HG03025 (cell line): ENCODE measurements at regions not wholly inside any gene's neighbourhood (a gene's known extent, or its start where the extent isn't known, plus 50 kb on each side); places are given as distances from the start of the nearest gene placed in this dataset.

Experiments
- ATAC-seq: cut with Tn5 transposase; IDR thresholded peaks from one replicate; pipeline ENCODE4 v1.9.1; 2021; ENCODE audit warnings: mild to moderate bottlenecking, moderate library complexity; ENCODE audit not compliant: unreplicated experiment, low FRiP score

GRCh38 chr20:12762725-12763124, 246.0 kb upstream of the SPTLC3 start:
- ATAC-seq: no peak

DNA sequence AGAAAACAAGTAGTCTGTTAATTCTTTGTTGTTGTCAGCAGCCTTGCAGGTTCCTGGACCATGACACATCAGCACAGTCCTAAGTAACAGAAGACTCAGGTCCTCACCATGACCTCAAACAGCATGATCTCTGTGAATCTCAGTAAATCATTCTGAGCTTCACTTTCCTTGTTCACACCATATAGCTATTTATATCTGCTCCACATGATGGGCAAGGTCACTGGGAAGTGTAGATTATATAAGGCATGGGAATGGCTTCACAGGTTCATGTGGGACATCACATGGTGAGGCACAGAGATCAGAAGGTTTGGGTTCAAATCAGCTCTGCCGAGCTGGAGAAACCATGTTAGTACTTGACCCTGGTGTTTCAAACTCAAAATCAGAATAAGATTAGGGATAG, 245.4 kb upstream of the SPTLC3 start:
- no peak for ATAC-seq

- ATAC-seq: no peak
Measured at GRCh38 chr20:12764053-12764452, 244.7 kb upstream of the SPTLC3 start.

DNA sequence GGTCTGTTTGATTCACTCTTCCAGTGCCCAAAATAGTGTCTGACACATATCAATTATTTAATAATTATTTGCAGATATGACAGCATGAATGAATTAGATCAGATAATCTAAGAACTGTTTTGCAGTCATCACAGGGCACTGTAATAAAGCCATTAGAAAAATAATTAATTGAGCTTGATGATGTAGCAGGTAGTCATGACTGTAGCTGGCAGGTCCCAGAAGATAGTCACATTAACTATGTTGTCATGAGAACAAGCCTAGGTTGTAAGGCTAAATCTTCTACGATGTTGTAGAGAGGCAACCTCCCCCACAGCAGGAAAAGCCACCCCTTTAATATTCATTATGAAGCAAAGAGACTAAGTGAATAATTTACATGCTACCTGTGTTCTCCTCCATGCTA, 243.9 kb upstream of the SPTLC3 start:
- ATAC-seq: no peak

- ATAC-seq: no peak
Measured at GRCh38 chr20:12773936-12774335, 234.8 kb upstream of the SPTLC3 start.

DNA sequence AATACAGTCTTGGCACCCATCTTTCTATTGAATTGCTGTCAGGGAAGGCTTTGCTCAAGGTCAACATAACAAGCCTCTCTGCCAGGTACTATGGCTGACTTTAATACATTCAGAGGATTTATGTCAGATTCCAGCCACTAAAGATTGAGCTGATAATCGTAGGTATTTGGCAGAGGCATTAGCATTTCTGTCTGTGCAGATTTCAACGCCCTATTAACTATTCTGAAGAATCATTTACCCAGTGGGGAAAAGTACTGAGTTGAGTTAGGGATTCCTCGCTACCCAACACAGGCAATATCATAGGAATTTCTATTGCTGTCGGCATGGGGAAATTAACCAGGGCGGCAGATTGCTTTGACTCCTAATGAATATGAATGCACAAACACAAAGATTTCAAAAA, 233.7 kb upstream of the SPTLC3 start:
- ATAC-seq: no peak

GRCh38 chr20:12777016-12777415, 231.8 kb upstream of the SPTLC3 start:
- no peak for ATAC-seq

DNA sequence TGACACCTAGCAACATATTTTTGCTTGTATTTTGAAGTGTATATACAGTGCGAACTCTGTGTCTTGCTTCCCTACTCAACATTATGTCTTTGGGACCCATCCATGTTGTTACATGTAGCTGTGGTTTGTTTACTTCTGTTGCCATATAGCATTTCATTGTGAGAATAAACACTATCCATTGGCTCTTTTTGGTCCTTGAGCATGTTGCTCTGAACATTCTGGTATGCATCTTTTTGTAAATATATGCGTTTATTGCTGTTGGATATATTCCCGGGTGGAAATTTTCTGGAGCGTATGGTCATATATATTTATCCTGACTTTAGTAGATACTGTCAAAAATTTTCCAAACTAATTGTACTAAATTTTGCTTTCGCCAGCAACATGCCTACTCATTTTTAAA, 222.5 kb upstream of the SPTLC3 start:
- no peak for ATAC-seq

DNA sequence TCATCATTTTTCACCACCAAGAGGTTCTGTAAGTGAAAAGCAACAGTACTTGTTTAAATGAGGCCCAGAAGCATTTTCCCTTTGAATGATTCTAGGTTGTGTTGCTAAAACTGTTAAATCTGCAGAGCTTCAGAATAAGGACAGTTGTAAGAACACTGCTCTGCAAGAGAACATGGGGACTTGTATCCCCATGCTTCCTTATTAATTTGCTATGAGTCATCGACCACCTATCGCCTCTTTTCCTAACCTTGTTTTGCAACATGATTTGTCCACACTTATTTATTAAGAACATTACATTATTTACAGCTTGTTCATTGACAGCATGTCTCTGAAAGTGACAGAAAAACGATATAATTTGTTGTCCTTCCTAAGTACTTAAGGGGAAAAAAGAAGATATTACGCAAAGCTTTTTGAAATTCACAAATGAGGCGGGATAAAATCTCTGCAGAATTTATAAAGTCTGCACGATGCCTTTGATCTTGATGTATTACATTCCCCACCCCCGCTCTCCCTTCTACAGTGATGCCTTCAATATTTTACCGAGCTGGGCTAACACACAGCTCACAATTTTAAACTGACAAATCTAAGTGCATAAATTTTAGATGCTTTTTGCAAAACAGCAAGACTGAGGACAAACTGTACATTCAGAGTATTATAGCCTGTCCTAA, 220.0 kb upstream of the SPTLC3 start:
- ATAC-seq: no peak

DNA sequence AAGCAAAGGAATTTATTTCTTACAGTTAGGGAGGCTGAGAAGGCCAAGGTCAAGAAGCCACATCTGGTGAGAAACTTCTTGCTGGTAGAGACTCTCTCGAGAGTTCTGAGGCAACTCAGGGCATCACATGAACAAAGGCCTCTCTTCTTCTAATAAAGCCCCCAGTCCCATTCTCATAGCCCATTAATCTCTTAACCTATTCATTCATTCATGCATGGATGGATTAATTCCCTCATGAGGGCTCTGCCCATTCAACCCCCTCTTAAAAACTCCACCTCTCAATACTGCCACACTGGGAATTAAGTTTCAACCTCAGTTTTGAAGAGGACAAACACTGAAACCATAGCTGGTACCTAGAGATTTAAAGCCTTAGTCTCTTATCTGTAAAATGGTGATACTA, 217.9 kb upstream of the SPTLC3 start:
- ATAC-seq: no peak

DNA sequence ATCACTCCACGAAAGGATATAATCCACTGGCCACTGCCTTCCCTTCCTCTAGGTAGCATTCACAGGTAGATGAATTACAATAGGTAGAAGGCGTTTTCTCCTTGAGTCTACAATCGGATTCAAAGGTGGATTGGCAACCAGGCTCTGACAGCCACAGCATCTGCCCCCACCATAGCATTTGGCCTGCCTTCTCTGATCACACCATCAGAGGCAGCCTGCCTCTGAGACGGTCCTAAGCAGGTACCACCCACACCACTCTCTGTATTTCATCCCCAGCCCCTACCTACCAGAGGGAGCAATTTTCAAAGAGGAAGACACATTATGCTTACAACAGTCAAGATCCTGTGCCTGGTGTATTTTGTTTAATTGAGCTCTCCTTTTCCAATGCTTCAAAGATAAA, 210.5 kb upstream of the SPTLC3 start:
- ATAC-seq: no peak

- no peak for ATAC-seq
Measured at GRCh38 chr20:12808006-12808567, 200.7 kb upstream of the SPTLC3 start.

GRCh38 chr20:12815231-12815768, 193.5 kb upstream of the SPTLC3 start:
- no peak for ATAC-seq

DNA sequence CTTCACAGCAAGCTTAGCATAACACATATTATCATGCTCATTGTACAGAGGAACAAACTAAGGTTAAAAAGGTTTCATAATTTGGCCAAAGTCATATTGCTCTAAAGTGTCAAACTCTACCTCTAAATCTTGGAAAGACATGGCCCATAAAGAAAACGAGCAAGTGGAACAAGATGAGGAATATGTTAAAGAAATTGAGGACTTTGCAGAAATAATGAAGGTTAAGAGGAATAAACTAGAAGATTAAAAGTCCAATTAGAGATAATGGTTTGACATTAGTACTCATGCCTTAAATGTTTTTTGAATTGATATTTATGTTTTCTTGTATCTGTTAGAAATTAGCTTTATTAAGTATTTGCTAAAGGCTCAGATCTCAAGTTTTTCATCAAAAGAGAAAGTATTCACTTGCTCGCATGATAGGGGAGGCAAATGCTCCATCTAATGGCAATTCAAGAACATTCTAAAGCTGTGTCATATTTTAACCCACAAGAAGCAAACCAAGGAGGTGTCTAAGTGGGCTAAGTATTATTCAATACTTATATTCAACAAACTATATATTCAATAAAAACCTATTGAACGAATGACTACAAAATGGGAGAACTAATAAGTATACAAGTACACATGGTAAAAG, 192.9 kb upstream of the SPTLC3 start:
- ATAC-seq: no peak

- no peak for ATAC-seq
Measured at GRCh38 chr20:12821249-12821648, 187.5 kb upstream of the SPTLC3 start.

GRCh38 chr20:12823734-12824133, 185.0 kb upstream of the SPTLC3 start:
- no peak for ATAC-seq

DNA sequence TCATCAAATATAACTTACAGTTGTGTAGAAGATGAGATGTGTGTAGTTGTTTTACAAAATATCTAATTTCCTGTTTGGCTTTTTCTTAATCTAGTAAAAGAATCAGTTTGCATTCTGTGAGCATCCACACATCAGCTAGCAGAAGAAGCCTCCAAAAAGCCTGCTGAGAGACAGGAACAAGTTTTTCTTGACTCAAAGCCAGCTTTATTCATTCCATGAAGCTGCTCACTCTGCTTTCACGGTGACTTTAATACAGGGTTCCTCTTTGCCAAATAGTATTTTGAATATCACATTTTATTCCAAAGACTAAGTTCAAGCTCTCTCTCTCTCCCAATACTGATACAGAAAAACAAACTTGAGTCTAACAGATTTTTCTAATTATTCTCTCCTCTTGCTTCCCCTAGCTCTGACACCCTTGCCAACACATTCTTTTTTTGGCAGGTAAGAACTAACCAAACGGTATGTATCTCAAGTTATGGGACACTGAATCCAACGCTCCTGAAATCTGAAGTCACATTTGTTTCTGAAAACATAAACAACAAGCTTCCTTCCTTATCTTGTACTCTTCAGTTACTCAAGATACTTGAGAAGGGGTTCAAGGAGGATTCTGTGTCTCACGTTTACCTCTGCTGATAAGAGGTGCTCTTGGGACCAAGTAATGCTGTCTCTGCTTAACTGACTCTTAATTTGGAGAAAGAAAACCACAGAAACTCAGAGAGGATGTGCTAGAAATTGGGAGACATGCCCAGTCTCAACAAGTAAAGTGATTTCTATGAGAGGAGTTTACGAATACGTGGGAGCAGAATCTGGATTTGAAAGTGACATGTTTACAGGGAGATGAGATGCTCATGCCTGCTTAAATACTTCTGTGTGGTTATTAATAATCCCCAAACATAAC, 184.2 kb upstream of the SPTLC3 start:
- ATAC-seq: no peak

GRCh38 chr20:12825226-12825595, 183.6 kb upstream of the SPTLC3 start:
- ATAC-seq: no peak

DNA sequence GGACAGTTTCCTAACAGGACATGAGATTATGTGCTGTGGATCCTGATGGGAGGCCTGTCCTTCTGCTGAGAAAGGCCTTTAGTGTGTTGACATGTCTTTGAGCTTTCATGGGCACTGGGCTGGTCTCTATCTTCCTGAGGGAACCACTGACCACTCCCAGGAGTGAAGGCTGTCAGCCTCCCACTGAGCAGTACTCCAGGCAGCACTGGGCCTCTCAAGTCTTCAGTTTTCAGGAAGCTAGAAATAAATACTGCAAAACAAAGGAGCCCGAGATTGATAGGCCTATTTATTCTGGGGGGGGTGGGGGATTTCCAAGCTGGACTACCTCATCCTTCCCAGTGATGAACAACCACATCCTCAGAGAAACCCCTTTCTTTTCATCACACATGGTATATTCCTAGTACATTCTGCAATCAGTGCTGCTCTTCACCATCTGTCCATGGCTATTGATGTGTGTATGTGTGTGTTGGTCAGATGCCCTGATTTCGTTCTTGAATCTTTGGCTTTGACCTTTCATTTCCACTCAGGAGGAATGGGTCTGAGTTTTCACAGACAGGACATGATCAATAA, 180.9 kb upstream of the SPTLC3 start:
- ATAC-seq: no peak

- ATAC-seq: no peak
Measured at GRCh38 chr20:12829170-12829569, 179.6 kb upstream of the SPTLC3 start.

DNA sequence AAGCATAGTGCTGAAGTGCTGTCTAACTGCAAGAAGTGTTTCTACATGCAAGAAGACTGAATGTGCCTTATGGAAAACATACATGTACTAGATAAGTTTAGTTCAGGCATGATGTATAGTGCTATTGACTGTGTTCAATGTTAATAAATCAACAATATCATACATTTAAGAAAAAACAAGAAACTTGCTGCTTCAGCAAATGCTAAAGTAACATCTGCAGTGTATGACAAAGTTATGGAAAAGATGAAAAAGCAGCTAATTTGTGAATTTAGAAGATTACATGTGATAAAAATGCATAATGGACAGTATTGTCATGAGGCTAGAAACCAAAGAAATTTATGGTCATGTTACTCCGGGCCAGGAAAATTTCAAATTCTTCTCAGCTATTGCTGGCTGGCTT, 174.9 kb upstream of the SPTLC3 start:
- no peak for ATAC-seq
